GM18508 (cell line): ENCODE measurements at regions not wholly inside any gene's neighbourhood (a gene's known extent, or its start where the extent isn't known, plus 50 kb on each side); places are given as distances from the start of the nearest gene placed in this dataset.
"Not testable (repeated sequence)": the region's sequence is repeated elsewhere in the genome, so short reads cannot be mapped to it uniquely, and the experiment has no call there.

ENCODE experiments used
- ATAC-seq: cut with Tn5 transposase; IDR thresholded peaks from one replicate; pipeline ENCODE4 v1.9.1; 2021; ENCODE audit warnings: moderate number of reproducible peaks; ENCODE audit not compliant: insufficient read depth, unreplicated experiment

DNA sequence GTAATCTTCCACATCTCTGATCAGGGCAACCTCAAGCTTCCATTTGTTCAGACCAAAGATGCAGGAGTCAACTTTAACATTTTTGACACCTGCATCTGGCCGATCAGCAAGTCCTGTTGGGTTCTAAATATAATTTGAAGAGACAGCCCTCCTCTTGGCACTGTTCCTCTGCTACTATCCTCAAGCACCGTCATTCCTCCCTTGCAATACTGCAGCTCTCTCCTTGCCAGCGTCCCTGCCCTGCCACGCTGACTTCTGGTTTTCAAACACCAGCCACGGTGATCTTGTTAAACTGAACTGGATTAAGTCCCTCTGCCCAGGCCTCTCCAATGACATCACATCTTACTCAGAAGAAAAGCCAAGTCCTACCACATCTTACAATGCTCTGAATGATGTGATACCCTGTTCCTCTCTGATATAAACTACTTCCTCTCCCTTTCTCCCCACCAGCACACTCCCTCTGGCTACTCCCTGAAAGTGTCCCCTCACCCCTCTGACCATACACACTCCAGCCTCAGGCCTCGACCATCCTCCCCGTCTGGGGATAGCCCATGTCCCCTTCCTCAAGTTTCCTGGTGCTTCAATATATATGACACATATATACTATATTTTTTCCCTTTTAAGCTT lies 310.8 kb upstream of the CHRNA7 start:
- ATAC-seq, result not testable (repeated sequence)

DNA sequence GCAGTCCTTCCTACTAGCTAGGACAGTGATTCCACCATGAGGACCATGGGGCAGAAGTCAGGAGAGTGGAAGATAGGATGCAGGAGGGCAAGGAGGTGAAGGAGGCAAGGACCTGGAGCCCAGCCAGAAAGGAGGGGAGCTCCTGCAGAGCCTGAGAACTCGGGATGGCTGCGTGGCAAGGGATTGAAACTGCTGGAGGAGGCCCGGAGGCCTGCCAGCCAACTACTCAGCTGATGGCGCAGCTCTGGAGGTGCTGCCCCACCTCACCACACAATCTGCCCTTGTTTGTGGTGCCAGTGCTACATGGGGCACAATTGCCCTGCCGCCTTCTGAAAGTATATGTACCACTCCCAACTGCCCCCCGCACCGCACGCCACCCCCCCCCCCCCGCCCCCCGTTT lies 307.3 kb upstream of the CHRNA7 start:
- ATAC-seq, result not testable (repeated sequence)

DNA sequence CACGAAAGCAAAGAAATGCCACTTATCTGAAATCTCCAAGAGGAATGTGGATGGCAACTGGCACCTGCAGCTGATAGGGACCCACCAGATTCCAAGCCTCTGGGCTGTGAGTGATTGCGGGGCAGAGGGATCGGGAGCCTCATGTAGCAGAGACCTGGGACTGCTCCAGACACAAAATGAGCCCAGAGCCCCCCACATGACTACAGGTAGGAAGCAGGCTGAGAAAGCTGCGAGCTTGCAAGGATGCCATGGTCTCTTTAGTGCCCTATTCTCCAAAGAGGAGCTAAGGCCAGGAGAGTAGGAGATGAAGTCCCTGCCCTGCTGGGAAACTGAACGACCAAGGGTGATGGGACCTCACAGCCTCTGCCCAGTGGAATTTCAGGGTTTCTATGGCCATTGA lies 305.4 kb upstream of the CHRNA7 start:
- not testable (repeated sequence) for ATAC-seq

DNA sequence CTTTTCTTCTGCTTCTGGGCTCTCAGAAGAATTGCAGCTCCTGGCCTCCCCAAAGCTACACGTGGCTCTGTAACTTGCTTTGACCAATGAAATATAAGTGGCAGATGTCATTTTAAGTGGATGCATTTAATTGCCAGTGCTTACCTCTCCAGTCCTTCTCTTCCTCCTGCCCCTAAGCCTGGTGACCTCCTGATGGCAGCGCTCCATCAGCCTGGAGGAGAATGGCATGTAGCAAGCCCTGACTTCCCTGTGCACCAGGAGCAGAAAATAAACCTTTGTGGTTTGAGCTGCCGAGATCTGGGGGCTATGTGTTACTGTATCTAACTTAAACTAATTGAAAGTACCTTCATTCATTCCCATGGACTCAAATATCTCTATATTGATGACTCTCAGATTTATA lies 304.7 kb upstream of the CHRNA7 start:
- not testable (repeated sequence) for ATAC-seq

DNA sequence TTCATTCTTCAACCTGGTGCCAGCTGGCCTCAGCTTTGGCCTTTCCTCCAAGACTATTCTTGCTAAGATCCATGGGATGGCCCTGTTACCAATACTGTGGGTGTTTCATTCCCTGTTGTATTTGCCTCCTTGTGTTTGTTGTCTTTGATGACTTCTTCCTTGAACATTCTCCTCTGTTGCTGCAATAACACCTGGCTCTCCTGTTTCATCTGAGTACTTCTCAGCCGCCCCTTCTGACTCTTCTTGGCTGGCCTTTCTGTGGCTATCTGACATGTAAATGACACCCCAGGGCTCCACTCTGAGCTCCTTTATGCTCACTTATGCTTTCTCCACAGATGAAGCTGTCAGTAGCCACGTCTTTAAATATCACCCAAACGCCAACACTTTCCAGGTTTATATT lies 302.7 kb upstream of the CHRNA7 start:
- ATAC-seq, result no peak

DNA sequence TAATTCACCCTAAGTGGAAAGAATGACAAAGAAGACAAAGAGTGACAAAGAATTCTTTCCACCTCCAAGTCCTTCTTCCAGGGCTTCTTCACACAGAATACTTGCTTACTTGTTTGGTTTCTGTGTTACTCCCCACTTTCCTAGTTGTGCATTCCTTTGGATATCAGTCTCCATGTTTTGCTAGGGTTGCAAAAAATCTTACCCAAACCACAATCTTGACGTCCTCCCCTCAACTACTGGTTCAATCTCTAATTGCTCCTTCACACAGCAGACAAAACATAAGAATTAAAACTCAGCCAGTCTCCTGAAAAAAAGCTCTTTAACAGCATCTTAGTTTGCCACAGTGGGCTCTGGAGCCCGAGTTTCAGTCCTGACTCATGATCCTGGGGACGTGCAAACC lies 297.6 kb upstream of the CHRNA7 start:
- ATAC-seq, result no peak

DNA sequence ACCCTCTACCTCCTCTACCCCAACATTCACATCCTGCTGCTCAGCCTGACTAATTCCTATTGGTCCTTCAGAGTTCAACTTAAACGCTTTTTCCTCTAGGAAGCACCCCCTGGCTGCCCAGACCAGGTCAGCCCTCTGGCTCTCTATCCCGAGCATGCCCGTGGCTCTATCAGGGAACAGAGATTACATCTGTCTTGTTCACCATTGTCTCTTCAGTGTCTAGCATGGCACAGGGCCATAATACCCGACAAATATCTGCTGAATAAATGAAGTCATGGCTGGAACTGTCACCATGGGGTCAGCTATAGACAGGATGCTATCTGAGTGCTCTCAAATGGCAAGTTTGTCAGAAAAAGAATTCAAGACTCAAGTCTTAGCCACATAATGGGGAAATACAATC lies 296.9 kb upstream of the CHRNA7 start:
- no peak for ATAC-seq

DNA sequence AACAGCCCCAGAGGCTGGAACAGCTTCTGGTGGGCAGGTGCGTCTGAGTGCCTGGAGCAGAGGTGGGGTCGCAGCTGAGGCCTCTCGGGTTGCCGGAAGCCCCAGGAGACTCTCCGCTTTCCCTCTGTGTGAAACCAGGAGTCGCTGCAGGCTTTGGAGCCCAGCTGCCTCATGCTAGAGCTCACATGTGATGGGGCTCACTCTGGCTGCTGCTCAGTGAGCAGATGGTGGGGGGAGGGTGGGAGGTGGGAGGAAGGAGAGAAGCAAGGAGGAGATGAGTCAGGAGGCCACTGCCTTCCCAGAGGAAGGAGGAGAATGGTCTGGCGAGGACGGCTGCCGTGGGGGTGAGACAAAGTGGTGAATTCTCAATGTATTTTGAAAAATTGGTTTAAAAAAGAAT lies 290.1 kb upstream of the CHRNA7 start:
- ATAC-seq, result no peak

DNA sequence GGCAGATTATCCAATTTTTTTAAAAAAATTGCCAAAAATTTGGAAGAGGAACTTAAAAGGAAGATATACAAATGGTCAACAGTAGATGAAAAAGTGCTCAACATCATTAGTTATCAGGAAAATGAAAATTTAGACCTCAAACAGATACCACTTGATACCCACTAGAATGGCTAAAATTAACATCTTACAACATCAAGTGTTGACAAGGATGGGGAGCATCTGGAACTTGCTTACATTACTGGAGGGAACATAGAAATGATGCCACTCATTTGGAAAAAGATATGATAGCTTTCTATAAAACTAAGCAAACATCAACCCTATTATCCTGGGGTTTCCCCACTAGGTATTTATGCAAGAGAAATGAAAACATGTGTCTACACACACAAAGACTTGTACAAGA lies 284.5 kb upstream of the CHRNA7 start:
- no peak for ATAC-seq

DNA sequence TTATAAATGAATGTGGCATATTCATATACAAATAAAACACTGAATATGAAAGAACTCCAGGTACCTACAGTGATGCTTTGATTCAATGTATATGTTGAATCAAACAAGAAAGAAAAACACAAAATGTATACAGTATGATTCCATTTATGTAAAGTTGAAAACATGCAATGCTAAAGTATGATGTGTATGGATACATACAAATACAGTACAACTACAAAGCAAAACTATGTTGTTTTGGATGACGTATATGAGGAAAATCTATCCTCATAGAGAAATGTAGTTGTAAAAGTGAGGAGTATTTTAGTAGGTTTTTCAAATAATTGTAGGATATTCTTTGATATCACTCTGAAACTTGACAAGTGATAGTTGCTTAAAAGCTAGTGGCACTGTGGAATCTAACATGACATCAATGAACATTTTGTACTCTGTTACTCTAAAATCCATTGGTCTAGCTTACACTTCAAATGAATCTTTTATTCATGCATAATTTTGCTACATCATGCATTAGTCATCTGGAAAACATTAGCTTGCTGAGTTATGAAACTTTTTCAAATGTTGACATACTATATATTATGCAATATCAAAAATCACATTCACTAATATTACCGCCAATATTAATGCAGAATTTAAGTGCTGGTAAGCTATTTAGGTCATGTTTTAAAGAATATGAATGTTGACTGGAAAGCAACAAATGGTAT lies 278.1 kb upstream of the CHRNA7 start:
- no peak for ATAC-seq

DNA sequence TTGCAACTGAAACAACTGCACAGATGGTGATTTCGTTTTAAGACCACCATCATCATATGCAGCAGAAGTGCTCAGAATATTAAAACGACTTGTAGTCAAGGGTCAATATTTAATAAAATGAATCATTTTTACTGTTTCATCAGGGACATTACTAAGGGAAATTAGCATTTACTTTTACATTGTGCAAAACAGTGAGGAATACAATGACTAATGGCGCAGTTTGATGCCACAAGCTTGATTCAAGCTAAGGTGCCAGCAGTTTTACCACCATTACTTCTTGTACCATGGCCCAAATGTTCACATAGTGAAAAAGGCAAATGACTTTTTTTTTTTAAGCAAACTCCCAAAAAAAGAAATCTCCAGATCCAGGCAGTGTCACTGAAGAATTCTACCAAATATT lies 277.4 kb upstream of the CHRNA7 start:
- ATAC-seq, result no peak

DNA sequence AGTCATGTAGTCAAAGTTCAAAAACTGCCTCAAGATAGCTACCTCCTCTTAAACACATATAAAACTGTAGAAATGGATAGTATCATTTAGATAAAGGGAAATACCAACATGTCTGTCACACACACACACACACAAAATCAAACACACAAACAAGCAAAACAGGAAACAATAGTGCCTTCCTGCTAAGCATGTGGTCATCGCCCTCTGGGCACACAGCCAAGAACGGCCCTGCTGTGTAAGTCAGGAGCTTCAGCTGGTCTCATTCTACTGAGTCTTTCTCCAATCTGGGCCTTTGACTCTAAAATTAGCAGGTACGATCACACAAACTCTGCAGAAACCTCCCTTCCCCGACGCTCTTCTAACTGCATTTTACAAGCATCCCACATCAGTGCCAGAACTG lies 272.2 kb upstream of the CHRNA7 start:
- no peak for ATAC-seq

DNA sequence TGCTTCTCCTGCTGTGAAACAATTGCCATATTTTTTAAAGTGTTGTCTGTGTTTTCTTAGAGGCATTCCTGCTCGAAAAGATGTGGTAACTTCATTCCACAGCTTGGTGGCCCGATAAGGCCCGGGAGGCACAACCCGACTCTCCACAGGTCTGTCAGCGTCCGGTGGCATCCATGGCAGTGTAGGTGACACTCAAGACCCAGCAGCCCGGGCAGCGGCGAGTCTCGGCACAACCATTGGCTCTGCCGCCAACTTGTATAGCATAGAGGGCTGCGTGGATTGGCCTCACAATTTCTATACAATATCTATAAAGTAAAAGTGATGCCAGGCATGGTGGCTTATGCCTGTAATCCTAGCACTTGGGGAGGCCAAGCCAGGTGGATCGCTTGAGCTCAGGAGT lies 262.3 kb upstream of the CHRNA7 start:
- ATAC-seq, result no peak

DNA sequence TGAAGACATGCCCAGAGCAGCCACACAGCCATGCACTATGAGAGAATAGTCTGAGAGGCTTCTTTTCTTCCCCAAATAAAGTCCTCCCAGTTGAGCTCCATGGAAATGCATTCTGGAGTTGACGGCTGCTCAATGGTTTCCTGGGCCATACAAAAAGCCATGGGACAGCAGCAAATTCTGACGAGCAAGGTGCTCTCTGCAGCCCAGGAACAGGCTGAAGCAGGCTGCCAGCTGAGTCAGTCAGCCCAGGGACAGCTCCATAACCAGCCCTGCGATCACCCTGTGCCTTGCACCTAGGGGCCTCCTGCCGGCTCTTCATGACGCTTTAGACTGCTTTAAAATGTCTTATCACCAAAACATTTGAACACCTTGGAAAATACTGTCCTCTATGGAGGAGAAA lies 256.3 kb upstream of the CHRNA7 start:
- ATAC-seq, result no peak

DNA sequence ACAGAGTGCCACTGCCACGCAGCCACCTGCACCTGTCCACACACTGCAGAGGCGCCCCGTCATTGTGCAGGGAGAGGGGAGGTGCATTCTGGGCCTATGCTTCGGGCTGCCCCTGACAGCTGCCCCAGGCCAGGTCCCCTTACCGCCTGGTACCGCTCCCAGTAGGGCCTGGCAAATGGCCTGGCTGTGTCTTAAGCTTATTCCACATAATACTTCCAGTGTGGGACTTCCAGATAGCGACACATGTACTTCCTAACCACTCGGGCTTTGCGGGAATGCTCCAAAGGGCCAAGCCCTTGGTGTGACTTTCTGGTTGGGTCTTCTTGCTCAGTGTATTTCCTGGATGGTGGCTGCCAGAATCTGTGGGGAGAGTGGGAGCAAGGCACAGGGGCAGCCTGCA lies 254.3 kb upstream of the CHRNA7 start:
- no peak for ATAC-seq

DNA sequence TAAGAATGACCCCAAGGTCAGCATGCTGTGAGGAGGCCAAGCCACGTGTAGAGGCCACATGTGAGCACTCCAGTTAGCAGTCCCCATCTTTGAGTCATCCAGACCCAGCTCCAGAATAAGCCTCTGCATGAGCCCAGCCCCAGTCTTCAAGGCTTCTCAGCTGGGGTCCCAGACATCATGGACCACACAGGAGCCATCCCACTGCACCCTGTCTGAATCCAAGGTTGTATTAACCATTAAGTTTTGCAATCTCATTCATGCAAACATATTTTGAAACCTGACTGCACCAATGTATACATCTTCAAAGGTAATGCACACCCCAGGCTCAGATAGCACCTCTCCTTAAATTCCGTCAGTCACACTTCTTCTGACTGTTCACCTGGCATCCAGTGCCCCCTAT lies 249.1 kb upstream of the CHRNA7 start:
- no peak for ATAC-seq

DNA sequence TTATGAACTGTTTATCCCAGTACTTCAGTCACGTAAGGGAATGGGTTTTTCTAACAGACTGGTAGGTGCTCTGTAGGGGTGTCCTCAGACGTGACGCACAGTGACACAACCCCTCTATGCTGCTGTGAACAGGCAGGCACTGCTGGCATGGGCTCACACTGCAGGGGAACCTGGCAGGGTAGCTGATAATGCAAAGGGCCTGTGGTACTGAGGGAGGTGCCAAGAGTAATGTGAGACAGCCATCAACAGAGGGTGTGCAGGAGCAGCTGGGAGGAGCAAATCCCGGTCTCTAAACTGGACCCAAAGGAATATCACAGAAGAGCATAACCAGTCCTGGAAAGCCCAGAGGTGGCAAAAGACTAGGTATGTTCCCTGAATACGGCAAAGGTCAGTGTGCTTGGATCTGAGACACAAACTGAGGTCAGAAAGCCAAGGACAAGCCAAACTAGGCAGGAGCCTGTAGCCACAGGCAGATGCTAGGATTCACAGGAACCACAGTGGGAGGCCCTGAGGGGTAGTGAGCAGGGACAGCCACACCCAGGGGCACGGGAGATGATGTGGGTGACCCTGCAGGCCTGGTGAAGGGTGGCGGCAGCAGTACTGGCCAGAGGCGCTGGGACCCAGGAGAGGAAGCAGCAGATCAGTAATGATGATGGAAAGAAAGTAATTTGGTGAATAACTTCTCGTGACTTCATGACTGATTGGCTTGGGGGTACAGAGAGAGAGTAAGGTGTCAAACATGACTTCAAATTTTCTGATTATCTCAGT lies 248.1 kb upstream of the CHRNA7 start:
- ATAC-seq, result no peak

DNA sequence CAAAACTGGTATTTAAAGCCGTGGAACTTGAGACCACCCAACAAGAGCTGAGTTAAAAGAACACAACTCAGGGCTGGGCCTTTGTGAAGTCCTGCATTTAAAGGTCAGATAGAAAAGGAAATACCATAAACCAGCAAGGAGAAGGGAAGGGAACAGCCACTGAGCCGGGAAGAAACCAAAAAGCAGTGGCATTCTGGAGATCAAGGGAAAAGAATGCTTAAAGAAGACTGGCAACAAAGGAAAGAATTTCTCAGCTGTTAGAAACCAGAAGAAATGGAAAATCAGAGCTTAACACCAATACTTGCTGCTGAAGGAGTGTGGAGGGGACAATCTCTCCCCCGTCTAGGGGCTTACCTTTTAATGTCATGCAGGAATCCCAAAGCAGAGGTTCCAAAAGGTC lies 247.4 kb upstream of the CHRNA7 start:
- ATAC-seq, result no peak

DNA sequence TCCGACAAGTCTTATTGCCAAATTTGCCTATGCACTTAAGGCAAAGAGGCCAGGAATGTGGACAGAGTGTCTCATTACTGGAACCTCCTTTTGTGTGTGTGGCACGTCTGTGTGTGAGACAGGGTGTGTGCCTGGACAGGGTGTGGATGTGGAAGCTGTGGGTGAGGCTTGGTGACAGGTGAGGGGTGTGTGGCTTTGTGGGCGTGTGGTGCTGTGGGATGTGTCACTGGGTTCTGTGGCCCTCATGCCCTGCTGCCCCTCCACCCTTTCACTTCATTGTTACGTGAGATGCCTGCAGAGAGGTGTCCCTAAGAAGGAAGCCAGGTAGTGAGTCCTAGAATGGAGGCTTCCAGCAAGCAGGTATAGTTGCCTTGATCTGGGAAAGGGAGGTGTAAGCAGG lies 244.0 kb upstream of the CHRNA7 start:
- ATAC-seq, result no peak

DNA sequence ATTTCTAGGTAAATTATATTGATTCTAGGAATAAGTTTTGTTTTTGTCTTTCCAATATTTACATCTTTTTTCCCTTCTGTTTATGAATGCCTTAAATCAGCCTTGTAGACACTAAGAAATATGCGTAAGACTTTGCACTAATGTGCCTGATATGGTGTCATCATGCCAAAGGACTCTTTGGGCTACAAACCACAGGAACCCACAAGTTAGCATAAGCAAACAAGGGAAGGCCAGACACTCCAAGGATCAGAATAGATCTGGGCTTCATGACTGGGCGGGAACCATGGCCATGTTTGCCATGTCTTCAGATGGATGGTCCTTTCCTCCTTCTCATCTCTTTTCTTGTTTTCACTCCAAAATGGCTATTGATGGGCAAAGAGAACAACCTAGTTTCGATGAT lies 242.2 kb upstream of the CHRNA7 start:
- ATAC-seq, result no peak

DNA sequence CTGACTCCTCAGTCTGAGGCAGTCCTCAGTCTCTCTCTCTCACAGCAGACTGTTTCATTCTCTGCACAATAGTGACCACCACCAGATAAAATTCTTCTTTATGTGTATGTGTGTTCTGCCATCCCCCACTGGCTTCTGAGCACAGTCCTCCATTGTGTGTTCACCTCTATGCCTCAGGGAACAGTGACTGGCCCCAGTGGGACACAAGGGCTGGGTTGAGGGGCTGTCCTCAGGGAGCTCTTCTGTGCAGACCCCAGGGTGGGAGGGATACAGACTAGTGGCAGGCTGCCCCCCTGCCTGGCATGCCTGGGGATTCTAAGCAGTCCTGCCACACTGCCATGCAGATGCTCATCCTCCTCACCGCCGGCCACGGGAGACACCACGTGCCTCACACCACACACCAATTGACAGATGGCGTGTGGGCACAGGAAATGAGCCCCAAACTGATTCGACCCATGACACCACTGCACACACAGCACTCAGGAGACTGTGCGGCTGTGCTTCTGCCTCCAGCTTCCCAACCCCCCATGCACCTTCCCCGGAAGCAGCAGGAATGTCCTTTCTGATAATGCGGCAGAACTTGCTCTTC lies 237.6 kb upstream of the CHRNA7 start:
- ATAC-seq, result no peak
